ENCODE measurements at regions not wholly inside any gene's neighbourhood (a gene's known extent, or its start where the extent isn't known, plus 50 kb on each side); places are given as distances from the start of the nearest gene placed in this dataset.

DNA sequence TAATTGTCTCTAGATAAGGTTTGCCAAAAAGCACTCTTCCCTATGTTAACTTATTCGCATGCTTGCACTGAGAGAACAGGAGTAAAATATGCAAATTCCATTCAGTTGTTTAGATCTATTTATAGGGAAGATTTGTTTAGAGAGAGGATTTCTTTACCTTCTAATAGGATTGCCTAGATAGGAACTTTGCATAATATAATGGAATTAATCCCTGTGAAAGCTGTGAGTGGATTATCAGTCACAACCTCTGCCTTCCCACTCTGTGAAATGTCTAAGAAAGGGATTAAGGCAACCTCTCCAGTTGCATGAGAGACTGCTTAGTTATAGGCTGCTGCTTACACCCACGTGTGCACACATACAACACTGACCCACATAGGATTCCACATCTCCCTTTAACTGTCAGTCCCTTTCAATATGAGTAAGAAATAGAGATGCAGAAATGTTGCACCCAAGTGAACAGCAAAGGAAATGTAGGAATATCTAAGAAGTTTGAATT lies 83.2 kb downstream of the ALG10B start:
- TF ChIP-seq EZH2 (IDR thresholded peaks at IDR 0.05; ENCODE audit: borderline replicate concordance) (no peak), EZH2phosphoT487 (IDR thresholded peaks at IDR 0.05; ENCODE audit: low read depth, severe bottlenecking, unreplicated experiment) (no peak)
- TF ChIP-seq, protein P1, sequence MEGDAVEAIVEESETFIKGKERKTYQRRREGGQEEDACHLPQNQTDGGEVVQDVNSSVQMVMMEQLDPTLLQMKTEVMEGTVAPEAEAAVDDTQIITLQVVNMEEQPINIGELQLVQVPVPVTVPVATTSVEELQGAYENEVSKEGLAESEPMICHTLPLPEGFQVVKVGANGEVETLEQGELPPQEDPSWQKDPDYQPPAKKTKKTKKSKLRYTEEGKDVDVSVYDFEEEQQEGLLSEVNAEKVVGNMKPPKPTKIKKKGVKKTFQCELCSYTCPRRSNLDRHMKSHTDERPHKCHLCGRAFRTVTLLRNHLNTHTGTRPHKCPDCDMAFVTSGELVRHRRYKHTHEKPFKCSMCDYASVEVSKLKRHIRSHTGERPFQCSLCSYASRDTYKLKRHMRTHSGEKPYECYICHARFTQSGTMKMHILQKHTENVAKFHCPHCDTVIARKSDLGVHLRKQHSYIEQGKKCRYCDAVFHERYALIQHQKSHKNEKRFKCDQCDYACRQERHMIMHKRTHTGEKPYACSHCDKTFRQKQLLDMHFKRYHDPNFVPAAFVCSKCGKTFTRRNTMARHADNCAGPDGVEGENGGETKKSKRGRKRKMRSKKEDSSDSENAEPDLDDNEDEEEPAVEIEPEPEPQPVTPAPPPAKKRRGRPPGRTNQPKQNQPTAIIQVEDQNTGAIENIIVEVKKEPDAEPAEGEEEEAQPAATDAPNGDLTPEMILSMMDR (IDR thresholded peaks at IDR 0.05; ENCODE audit: poor library complexity) = no peak
- H3K4me2 ChIP-seq = no peak overlapping the region
- H3K9me3 ChIP-seq (ENCODE audit: low read depth) = no peaks in the 10 kb centered on the region
- H3K79me2 ChIP-seq = no peaks in the 10 kb centered on the region
- no peaks in the 10 kb centered on the region for H3K4me1 ChIP-seq (ENCODE audit: insufficient read depth)
- WGBS (ENCODE audit: low lambda C conversion rate, missing lambda C conversion rate) = 60% methylated on average over 2 of the region's 2 CpGs
- H3K27ac ChIP-seq = no peak overlapping the region
- DNase-seq (ENCODE audit: low spot score) = no peak
- H3K9me2 ChIP-seq (replicated peaks; ENCODE audit: insufficient read depth) = no peaks in the 10 kb centered on the region
- H3K4me3 ChIP-seq = no peak overlapping the region
- no peaks in the 10 kb centered on the region for H3K27me3 ChIP-seq
- H4K20me1 ChIP-seq (ENCODE audit: insufficient read depth, poor library complexity, severe bottlenecking) = no peaks in the 10 kb centered on the region
- H3K36me3 ChIP-seq (replicated peaks; ENCODE audit: insufficient read depth, low read depth) = no peaks in the 10 kb centered on the region
- H2AFZ ChIP-seq = no peak overlapping the region

DNA sequence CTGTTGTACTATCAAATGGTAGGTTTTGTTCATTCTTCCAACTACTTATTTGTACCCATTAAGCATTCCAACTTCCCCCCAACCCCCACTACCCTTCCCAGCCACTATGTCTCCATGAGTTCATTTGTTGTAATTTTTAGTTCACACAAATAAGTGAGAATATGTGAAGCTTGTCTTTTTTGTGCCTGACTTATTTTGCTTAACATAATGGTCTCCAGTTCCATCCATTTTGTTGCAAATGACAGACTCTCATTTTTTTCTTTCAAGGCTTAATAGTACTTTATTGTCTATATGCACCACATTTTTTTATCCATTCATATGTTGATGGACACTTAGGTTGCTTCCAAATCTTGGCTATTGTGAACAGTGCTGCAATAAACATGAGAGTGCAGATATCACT lies 86.2 kb downstream of the ALG10B start:
- Histone ChIP-seq H2AFZ (no peak overlapping the region), H3K27ac (no peak overlapping the region), H3K4me2 (no peak overlapping the region), H3K36me3 (replicated peaks; ENCODE audit: insufficient read depth, low read depth) (no peaks in the 10 kb centered on the region), H3K79me2 (no peaks in the 10 kb centered on the region), H3K9me2 (replicated peaks; ENCODE audit: insufficient read depth) (no peaks in the 10 kb centered on the region), H3K27me3 (no peaks in the 10 kb centered on the region), H3K9me3 (ENCODE audit: low read depth) (no peaks in the 10 kb centered on the region), H3K4me3 (no peak overlapping the region), H3K4me1 (ENCODE audit: insufficient read depth) (no peaks in the 10 kb centered on the region), H4K20me1 (ENCODE audit: insufficient read depth, poor library complexity, severe bottlenecking) (no peaks in the 10 kb centered on the region)
- TF ChIP-seq, protein P1 (IDR thresholded peaks at IDR 0.05; ENCODE audit: poor library complexity) = no peak
- TF ChIP-seq EZH2phosphoT487 (IDR thresholded peaks at IDR 0.05; ENCODE audit: low read depth, severe bottlenecking, unreplicated experiment) (no peak), EZH2 (IDR thresholded peaks at IDR 0.05; ENCODE audit: borderline replicate concordance) (no peak)
- DNase-seq (ENCODE audit: low spot score) = no peak

DNA sequence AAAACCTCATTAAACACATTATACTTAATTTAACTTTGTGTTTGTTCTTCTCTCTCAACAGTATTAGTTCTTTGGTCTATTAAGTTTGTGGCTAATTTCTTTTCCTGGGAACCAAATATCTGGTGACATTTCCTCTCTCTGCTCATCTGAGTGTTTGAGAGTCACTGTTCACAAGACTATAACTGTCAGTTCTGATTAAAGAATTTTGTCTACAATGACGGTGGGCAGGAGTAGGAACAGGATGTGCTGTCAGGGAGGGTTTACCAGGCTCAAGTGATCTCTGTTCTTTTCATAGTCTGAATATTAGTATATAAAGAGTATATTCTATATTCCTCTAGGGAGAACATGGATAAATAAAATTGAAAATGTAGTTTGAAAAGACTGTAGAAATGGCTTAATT lies 92.9 kb downstream of the ALG10B start:
- H3K4me3 ChIP-seq = no peak overlapping the region
- WGBS (ENCODE audit: low lambda C conversion rate, missing lambda C conversion rate) = 39% methylated on average over 1 of the region's 1 CpG

More for the DNA sequence above, 92.9 kb downstream of the ALG10B start:
- Histone ChIP-seq H4K20me1 (ENCODE audit: insufficient read depth, poor library complexity, severe bottlenecking) (no peaks in the 10 kb centered on the region), H3K4me2 (no peak overlapping the region), H3K36me3 (replicated peaks; ENCODE audit: insufficient read depth, low read depth) (no peaks in the 10 kb centered on the region), H3K27ac (no peak overlapping the region), H3K27me3 (no peaks in the 10 kb centered on the region), H3K79me2 (no peaks in the 10 kb centered on the region), H3K4me1 (ENCODE audit: insufficient read depth) (no peaks in the 10 kb centered on the region), H2AFZ (no peak overlapping the region), H3K9me3 (ENCODE audit: low read depth) (no peaks in the 10 kb centered on the region), H3K9me2 (replicated peaks; ENCODE audit: insufficient read depth) (no peaks in the 10 kb centered on the region)
- TF ChIP-seq, protein P1 (IDR thresholded peaks at IDR 0.05; ENCODE audit: poor library complexity) = no peak
- TF ChIP-seq EZH2 (IDR thresholded peaks at IDR 0.05; ENCODE audit: borderline replicate concordance) (no peak), EZH2phosphoT487 (IDR thresholded peaks at IDR 0.05; ENCODE audit: low read depth, severe bottlenecking, unreplicated experiment) (no peak)
- no peak for DNase-seq (ENCODE audit: low spot score)
